WI38 (cell line): ENCODE measurements at regions not wholly inside any gene's neighbourhood (a gene's known extent, or its start where the extent isn't known, plus 50 kb on each side); places are given as distances from the start of the nearest gene placed in this dataset.

Experiments used
- H3K4me3 ChIP-seq: 2 replicates; pipeline ENCODE4 v1.5.1; 2011; ENCODE audit warnings: low read depth, mild to moderate bottlenecking, control low read depth, low read length
- CTCF ChIP-seq: IDR thresholded peaks from 2 replicates; pipeline ENCODE4 v1.5.1; 2012; ENCODE audit warnings: low read depth, mild to moderate bottlenecking, control low read depth, low read length

- H3K4me3 ChIP-seq: no peak overlapping the region
- TF ChIP-seq CTCF: no peak
These were observed 382.6 kb downstream of the EPHA4 start for GRCh38 chr2:221189431-221190067.

GRCh38 chr2:221195829-221196228 is 376.3 kb downstream of the EPHA4 start:
- no peak overlapping the region for H3K4me3 ChIP-seq
- TF ChIP-seq CTCF: no peak

GRCh38 chr2:221197225-221197856 is 374.8 kb downstream of the EPHA4 start:
- TF ChIP-seq CTCF: no peak
- H3K4me3 ChIP-seq: no peak overlapping the region

- no peak for TF ChIP-seq CTCF
- H3K4me3 ChIP-seq: no peak overlapping the region
These were observed 373.8 kb downstream of the EPHA4 start for GRCh38 chr2:221198309-221198708.

- TF ChIP-seq CTCF: no peak
- no peak overlapping the region for H3K4me3 ChIP-seq
These were observed 371.8 kb downstream of the EPHA4 start for GRCh38 chr2:221200184-221200839.

- TF ChIP-seq CTCF: no peak
- H3K4me3 ChIP-seq: no peak overlapping the region
These were observed 369.7 kb downstream of the EPHA4 start for GRCh38 chr2:221202431-221202830.

GRCh38 chr2:221203125-221203524 is 369.0 kb downstream of the EPHA4 start:
- no peak overlapping the region for H3K4me3 ChIP-seq
- TF ChIP-seq CTCF: no peak
